Activated CD4-positive, CD25-positive, alpha-beta regulatory T cell treated with anti-CD3 and anti-CD28 coated beads, Interleukin-2, amount 50 U/mL, for 24 hours (primary cell): ENCODE measurements at regions not wholly inside any gene's neighbourhood (a gene's known extent, or its start where the extent isn't known, plus 50 kb on each side); places are given as distances from the start of the nearest gene placed in this dataset.

Experiments used
- ATAC-seq, 2 donors: fragments of 150-1000 bp; cut with Tn5 transposase; one replicate each; pipeline ENCODE4 v1.10.0; 2021; ENCODE audit warnings: mild to moderate bottlenecking in 1 of 2, moderate library complexity in 1 of 2

DNA sequence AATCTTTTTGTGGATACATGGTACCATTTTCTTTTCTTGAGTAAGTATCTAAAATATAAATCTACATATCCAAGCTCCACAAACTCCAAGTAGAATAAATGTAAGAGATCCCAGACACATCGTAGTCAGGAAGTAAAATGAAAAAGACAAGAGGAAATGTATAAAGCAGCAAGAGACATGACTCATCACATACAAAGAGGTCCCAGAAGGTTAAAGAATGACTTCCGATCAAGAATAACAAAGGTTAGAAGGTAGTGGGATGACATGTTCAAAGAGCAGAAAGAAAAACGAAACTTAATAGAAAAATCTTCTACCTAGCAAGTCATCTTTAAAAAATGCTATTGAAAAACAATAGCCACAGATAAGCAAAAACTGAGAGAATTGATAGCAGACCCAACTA lies 705.8 kb downstream of the NR2F2 start:
- no peak for ATAC-seq

DNA sequence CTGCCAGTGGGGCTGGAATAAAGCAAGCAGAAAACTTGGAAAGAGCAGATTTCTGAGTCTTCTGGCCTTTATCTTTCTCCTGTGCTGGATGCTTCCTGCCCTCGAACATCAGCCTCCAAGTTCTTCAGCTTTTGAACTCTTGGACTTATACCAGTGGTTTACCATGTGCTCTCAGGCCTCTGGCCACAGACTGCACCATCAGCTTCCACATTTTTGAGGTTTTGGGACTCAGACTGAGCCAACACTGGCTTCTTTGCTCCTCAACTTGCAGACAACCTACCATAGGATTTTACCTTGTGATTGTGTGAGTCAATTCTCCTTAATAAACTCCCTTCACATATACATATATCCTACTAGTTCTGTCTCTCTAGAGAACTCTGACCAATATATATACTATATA lies 706.6 kb downstream of the NR2F2 start:
- no peak for ATAC-seq

DNA sequence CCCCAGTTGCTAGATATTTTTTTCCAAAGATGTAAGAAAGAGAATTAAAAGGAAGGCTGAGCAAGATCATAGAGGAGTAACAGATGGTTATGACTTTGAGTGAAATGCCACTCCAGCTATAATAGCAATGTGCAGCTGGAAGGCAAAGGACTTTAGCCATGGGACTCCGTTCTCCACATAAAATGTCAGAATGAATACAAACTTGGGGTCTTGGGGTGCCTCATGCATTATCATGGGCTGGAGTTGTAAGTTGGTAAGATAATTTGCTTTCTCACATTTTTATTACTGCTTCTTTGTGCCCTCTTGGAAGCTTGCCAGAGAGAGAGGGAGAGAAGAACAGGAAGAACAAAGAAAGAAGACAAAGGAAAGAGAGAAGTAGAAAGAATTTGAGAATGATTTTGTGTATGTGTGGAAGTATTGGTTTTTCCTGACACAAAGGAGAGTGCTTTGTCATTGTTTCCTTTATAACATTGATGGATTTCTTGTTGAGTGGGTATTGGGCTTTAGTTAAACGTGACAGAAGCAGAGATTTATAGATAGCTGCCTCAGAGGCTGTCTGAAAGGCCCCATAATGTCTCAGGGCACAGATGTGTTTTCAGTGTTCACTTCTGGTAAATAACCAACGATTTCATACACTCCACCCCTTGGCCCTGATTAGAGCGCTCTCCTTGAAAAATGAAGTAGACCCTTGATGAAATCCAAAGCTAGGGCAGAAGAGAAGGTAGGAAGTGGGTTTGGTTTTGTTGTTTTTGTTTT lies 715.3 kb downstream of the NR2F2 start:
- ATAC-seq = no peak

DNA sequence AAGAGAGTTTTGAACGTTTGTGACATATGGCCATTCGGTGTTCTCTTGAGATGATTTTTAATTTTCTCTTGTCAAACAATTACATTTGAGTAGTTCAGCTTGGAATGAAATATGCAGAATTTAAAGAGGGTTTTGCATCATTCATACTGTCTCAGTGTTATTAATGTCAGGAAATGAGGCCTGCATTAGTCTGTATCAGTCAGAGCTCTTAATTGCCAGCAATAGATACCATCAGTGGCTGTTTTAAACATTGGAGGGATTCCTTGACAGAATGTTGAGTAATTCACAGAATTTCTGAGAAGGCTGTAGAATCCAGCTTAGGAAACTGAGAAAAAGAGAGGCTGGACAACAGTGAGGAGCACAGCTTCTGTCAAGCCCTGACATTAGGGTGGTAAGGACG lies 722.0 kb downstream of the NR2F2 start:
- ATAC-seq = no peak

DNA sequence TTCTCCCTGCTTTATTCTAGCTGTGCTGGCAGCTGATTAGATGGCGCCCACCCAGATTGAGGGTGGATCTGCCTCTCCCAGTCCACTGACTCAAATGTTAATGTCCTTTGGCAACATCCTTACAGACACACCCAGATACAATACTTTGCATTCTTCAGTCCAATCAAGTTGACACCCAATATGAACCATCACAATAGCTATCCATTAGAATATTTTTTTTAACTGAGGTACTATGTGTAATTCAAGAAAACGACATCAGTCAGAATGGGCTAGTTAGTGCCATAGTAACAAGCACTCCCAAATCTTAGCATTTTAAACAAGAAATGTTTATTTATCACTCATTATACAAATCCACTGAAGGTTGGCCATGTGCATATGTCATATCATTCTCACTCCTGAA lies 723.1 kb downstream of the NR2F2 start:
- no peak for ATAC-seq

DNA sequence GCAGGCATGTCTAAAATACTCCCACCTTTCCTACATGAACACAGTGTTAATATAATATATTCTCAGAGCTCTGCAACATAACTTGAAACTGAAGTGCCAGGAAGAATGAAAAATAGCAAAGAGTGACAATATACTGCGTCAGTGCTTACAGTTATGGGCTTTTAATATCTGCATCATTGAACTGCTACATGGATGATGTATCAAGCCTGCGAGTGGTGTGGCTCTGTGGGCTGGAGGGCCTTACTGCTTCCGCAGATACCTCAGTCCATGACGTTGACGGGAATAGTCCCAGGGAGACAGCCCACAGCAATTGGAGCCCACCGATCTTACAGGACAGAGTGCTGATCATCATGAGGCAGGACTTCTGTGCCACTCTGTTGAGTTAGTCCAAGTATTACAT lies 727.0 kb downstream of the NR2F2 start:
- ATAC-seq = no peak

DNA sequence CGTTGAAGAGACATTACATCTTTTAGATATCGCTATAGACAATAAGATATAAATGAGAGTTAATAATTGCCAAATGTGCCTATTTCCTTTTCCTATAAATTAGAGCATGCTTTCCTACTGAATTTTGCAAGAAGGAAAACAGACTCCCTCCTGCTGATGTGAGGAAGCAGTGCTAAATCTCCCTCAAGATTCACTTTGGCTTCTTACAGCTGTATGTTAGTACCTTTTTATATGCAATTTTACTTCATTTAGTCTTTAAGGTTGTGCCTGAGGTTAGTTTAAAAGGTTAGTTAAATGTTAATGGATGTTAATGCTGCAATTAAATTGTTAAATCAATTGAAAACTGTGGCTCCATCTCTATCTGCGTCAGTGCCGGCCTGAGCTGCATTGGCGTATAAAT lies 728.8 kb downstream of the NR2F2 start:
- ATAC-seq = no peak

DNA sequence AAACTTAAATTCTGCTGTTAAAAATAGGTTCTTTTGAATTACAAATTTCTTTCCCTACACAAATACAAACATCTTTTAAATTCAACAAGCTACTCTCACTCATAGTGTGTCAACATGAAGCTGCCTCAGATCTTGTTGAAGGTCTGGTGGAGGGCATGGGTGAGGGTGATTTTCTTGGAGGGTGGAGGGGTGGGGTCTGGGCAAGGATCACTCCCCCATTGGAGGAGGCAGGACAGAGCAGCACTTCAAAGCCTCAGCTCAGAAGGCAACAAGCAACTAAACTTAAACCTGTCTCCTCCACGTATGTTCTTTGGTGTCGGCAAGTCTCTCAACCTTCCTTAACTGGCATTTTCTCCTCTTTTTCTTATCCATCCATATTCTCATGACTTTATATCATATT lies 730.9 kb downstream of the NR2F2 start:
- ATAC-seq = no peak

DNA sequence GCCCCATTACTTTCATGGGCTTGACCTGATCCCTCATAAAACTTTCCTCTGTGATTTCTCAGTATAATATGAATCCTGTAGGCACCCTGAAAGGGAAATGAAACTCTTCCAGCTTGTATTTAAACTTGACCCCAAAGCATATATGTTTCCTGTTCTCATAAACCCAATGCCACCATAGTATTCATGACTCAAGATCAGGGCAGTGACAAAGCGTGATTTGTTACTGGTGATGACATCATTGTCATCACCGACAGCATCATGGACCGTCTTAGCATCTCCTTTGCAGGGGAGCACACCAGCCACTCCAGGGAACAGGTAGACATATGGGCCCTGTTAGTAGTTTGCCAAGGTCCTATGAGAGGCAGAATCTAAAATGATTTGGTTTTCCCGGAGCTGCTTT lies 741.2 kb downstream of the NR2F2 start:
- no peak for ATAC-seq

DNA sequence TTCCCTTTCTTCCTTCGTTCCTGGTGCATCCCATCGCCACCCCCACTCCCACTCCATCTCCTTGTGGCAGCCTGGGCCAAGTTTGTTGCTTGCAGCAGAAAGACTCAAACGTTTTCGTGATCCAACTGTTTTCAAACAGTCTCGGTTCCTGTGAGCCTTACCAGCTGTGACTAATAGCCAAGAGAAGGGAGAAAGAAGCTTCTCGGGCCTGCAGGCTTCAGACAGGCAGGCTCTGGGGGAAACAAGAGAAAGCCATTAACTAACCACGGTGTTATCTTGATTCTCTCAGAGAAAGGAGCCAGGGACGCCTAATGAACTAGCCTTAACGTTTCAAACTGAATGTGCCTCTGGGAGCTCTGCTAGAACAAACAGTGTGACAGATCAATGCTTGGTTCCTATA lies 742.0 kb downstream of the NR2F2 start:
- ATAC-seq = no peak

DNA sequence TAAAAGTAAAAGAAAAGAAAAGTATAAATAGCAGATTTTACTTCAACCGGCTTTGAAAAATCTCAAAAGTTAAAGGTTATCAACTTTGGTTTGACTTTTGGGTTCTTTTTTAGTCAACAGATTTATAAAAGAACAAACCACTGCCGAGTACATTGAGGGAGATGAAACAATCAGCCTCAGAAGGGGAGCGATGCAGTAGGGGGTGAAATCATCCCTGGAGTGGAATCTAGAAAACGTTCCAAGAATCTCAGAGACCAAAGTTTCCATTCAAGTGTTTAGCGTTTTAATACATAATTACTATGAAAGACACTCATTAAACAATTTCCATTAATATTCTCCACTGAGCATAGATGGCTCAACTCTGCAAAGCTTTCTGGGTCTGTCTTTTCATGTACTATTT lies 745.5 kb downstream of the NR2F2 start:
- ATAC-seq = no peak

DNA sequence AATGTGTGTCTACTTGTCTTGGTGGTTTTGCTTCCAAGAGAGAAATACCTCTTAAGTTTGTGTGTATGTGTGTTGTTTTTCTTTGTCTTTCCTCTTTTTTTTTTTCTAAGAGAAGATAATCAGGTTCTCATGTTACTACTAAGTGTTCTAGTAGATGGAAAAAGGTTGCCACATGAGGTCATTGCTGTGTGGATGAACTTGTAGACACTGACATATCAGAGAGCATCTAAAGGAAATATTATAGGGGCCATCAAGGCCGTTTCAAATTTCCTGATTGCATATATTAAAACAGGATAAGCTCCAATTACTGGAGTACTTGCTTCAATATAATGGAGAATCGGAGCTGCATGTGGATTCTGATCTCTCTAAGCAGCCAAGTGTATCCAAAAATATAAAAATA lies 747.5 kb downstream of the NR2F2 start:
- no peak for ATAC-seq

DNA sequence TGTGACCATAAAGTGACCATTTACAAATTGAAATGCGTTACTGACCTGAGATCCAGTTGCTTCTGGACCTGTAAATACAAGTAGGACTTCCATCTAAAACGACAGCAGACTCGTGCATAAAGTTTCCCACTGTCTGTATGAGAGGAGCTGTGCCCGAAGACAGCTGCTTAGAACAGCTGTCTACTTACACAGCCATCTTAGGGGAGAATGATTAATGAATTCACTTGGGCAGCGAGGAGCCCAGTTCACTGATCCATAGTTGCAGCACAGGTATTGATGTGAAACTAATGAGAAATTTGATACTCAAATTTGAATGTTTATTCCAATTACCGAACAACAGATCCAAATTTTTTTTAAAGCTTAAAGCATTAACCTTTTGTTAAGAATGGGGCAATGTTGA lies 748.1 kb downstream of the NR2F2 start:
- no peak for ATAC-seq

DNA sequence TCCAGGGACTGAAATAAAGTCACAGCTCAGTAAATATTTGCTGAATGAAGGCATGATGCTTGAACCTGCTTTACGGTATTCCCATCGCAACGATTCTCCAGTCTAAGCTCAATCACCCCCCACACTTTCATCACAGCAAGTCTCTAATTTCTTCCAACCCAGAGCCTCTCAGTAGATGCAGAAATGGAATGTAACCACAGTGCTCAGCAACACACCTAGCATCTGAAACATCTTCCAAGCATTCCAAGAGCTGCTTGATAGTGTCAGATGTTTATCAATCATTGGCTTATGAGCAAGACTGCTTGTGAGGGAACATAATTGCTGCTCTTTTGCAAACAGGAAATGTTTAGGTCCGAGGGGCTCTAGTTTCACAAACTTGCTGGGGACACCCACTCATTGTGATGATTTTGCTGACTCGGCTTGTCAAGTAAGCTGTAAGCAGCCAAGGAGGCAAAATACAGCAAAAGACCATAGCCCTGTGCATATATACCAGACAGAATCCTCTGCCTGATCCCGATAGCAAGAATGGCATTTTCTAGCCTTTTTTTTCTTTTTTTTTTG lies 751.2 kb downstream of the NR2F2 start:
- ATAC-seq = no peak

DNA sequence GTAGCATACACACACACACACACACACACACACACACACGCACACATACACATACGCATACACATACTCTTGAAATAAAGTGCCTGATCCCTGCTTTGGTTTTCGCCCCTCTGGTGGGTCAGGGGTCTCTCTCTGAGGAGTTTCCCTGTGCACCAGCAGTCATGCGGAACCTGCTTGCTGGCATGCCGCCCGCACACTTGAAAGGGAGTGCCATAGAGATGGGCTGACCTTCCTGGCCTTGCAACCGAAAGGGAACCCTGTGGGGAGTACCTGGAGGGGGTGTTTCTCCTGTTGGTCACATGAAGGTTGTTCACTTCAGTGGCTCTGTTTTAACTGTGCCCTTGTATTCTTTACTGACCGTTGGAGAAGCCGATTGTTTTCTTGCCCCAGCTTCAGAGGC lies 752.3 kb downstream of the NR2F2 start:
- ATAC-seq = no peak

DNA sequence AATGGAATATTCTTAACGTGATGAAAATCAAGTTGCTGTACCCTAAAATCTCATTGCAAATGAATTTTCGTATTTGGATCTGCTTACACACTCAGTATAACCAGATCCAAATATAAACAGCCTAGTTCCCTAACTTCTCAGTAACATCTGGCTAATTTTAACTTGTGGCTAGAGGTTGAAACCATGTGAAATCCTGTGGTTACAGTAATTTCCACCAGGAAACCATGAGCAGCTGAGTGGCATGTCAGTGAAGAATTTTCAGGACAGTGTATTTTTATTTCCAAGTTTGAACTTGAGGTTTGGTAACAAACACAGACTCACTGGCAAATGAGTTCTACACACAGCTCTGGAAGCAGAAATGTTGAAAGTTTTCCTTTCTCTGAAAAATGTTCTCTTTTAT lies 754.1 kb downstream of the NR2F2 start:
- no peak for ATAC-seq

DNA sequence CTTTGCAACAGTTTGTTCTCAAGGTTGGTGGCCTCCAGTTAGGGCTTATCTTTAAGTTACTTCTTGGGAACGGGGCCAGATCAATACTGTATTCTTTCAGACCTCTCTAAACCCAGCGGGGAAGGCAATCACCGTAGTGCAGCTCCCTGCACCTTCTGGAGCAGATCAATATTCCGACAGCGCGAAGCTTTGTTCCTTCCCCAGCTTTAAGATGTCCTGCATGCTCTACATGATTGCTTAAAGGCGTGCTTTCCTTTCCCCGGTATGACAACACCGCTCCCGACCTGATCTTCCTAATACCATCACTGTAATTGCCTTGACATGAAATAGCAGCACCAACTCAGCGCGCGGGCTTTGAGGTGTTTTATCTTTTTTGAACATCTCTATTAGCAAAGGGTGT lies 755.2 kb downstream of the NR2F2 start:
- no peak for ATAC-seq

DNA sequence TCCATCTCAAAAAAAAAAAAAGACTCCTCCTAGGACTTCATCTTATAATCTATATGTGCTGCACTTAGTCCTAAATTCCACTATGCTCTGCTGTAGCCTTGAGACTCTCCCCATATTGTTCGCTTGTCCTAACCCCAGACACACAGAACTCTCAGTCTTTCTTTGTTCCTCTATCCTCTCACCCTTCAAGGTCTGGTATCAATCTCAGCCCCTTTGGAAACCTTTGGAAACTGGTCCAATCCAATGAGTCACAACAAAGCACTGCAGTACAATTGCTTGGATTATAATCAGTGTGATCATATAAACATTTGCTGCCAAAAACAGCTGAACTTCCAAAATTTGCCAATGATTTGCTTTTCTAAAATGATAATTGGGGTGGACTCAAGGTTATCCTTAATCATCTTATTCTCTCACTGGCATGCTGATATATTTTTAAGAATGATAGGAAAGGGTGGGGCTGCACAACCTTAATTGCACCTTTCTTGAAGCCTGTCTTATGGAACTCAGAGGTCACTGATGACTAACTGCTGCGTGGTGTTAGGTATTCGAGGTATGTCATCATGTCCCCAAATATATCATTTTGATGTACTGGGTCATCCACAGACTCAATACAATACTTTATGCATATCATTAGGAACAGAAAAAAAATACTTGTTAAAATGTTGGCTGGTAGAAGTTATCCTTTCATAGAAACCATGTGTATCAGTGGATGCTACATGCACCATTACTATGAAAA lies 756.7 kb downstream of the NR2F2 start:
- ATAC-seq = no peak

DNA sequence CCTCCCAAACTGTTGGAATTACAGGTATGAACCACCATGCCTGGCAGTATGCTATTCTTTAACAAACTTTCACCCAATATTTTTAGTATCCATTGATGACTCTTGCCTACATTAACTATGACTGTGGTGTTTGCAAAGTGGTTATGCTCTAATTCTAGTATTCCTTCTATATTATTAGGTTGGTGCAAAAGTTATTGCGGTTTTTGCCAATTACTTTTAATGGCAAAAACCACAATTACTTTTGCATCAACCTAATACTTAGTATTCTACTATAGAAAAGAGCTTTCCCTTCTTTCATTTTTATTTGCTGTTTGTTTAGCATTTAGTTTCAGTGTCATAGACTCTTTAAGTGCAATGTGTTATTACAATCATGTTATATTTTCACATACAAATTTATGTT lies 760.6 kb downstream of the NR2F2 start:
- ATAC-seq = no peak

DNA sequence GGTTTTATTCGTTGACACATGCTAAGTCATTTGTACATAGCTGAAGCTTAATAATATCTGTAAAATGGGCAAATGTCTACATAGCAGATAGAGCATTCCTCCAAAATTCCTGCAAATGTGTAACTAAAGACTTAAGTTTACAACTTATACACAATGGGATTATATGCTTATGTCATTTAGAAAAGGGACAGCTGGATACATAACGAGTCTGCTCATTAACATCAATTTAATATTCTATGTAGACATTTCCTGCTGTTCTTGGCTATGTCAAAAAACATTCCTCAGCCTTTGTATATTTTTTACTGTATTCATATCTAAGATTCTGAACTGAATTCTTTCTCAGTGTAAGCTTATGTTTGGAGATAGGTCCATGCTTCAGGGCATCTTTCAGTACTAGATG lies 762.2 kb downstream of the NR2F2 start:
- no peak for ATAC-seq

DNA sequence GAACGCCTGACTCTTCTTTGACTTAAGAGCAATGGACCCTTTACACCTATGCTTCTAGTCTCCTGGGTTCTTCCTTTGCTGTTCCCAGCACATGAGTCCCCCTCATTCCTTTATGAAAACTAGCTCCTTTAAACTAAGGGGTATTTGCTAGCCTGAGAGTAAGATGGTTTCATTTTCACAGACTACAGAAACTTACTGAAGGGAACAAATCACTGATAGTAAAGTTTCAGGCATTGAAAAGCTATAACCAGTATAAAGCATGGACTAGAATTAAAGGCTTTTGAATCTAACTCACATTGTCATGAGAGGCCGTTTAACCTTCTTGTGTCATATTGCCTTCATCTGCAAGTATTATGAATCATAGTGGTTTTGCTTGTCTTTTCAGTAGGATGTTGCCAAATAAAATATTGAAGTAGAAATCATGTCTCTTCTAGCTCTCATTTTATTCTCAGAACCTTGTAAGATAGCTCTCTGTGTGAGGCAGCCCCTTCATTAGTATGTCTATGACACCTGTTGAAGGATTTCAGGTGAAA lies 765.9 kb downstream of the NR2F2 start:
- no peak for ATAC-seq

DNA sequence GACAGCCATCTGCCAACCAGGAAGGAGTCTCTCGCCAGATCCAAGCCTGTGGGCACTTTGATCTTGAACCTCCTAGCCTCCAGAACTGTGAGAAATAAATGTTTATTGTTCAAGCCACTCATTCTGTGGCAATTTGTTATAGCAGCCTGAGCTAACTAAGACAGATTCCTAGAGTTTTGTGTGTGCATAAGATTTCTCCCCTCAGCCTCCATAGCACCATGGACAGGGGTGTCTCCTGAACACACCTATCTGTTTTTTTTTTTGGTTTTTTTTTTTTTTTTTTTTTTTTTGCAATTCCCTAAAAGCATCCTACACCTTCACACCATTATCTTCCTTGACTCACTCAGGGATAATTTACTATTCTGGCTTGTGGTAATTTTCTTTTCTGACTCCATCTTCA lies 768.5 kb downstream of the NR2F2 start:
- ATAC-seq = no peak

DNA sequence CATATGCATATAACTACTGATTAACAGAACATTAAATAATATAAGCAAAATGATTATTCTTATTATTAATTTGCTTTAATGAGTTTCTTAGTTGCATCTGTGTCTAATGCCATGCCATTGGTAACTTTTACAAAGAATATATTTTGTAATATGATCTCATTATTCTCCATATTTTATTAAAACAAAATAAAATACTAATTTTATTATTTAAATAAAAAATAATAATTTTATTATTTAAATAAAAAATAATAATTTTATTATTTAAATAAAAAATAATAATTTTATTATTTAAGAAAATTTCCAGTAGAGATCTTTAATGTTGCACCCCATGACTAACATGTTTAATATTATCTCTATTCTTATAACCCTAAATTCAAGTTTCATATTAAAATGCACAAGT lies 771.1 kb downstream of the NR2F2 start:
- no peak for ATAC-seq
